AG09309 (cell line): ENCODE measurements at regions not wholly inside any gene's neighbourhood (a gene's known extent, or its start where the extent isn't known, plus 50 kb on each side); places are given as distances from the start of the nearest gene placed in this dataset.

Experiments used
- DNase-seq: peaks from one replicate; pipeline ENCODE4 v3.0.0-alpha.2; 2010; ENCODE audit warnings: low read depth
- H3K4me3 ChIP-seq: 2 replicates; pipeline ENCODE4 v1.5.1; 2011; ENCODE audit warnings: mild to moderate bottlenecking, low read depth, low read length, moderate library complexity; ENCODE audit not compliant: control insufficient read depth
- CTCF ChIP-seq: IDR thresholded peaks from 2 replicates; pipeline ENCODE4 v1.5.1; 2011; ENCODE audit warnings: mild to moderate bottlenecking, low read depth, low read length, inconsistent platforms; ENCODE audit not compliant: insufficient read depth, control insufficient read depth; ENCODE audit errors: missing control alignments

GRCh38 chr3:150135287-150135721 lies 164.6 kb upstream of the PFN2 start:
- TF ChIP-seq CTCF: no peak
- H3K4me3 ChIP-seq: no peak overlapping the region
- DNase-seq: no peak

DNA sequence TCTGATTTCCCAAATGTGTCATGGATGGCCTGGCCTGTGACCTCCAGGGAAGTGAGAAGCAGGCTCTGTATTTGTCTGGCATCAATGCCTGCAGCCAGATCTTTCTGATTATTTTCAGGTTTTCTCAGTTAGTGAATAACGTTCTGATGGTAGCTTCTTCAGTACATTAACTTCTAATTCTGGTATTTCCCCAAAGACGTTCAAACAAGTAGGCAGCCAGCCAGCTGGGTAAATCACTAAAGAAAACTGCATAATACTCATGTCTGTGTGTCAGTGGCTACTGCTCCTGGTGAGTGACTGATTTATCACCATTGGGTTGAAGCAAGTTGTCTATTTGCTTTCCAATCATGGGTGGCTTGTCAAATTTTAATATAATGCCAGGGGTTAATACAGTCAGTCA lies 162.6 kb upstream of the PFN2 start:
- TF ChIP-seq CTCF: no peak
- no peak for DNase-seq
- no peak overlapping the region for H3K4me3 ChIP-seq

DNA sequence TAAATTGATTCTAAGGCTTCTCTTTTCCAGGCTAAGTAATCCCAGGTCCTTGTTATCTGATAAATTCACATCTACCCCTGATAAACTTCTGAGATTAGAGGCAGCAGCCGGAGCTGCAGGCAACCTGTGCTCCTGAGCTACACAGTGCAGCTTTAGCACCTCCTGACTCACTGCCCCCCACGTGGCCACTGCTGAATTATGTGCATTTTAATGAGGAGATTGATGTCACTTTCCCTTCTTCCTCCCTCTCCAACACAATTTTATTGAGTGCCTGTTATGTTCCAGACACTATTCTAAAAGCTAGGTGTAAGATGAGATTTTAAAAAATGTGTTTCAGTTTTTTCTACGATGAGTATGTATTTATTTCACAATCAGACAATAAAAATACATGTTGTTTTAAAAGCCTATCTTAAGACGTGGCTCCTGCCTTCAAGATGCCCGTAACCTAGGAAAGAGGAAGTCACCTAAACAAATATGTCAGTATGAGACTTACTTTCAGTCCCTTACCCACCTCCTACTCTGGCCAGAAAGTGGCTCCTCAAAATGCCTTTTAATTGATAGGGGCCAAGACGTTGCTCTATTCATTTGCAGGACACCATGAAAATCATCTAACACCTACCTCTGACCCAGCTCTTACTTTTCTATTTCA lies 161.5 kb upstream of the PFN2 start:
- no peak for DNase-seq
- no peak for TF ChIP-seq CTCF
- no peak overlapping the region for H3K4me3 ChIP-seq

DNA sequence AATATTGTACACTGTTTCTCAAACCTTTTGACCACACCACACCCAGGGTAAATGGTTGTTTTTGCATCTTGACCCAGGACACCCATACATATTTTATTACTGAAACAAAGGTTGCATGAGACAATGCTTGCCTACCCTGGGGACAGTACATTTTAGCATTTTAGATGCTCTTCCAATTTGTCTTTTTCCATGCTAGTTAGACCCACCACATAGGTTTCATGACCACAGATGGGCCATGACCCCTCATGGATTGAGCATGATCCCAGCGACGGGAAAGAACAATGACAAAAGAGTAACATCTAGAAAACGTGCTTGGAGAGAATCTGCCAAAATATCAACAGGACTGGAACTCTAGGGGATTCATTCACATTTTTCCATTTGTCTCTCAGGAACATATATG lies 161.0 kb upstream of the PFN2 start:
- no peak for TF ChIP-seq CTCF
- no peak overlapping the region for H3K4me3 ChIP-seq

GRCh38 chr3:150130404-150131100 lies 159.9 kb upstream of the PFN2 start:
- TF ChIP-seq CTCF: no peak
- no peak for DNase-seq
- no peak overlapping the region for H3K4me3 ChIP-seq

More for the DNA sequence above, 161.0 kb upstream of the PFN2 start:
- DNase-seq: no peak

DNA sequence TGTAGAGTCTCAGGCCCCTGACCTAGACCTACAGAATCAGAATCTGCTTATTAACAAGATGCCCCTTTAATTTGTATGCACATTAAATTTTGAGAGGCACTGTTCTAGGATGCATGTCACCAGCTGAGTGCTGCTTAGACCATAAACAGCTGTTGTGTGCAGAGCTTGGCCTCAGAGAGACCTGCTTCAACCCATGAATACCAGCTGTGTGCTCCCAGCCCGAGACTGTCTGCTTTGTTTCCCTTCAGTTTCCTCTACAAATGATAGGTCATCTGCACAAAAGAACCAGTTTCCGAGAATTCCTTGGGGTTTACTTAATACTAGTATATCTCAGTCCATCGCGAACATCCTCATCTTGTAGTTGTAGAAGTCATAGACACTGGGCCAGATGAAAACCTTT lies 158.5 kb upstream of the PFN2 start:
- no peak for DNase-seq
- no peak for TF ChIP-seq CTCF
- no peak overlapping the region for H3K4me3 ChIP-seq
